HG03469 (cell line): ENCODE measurements at regions not wholly inside any gene's neighbourhood (a gene's known extent, or its start where the extent isn't known, plus 50 kb on each side); places are given as distances from the start of the nearest gene placed in this dataset.
"Not testable (repeated sequence)": the region's sequence is repeated elsewhere in the genome, so short reads cannot be mapped to it uniquely, and the experiment has no call there.

Source experiments
- ATAC-seq: cut with Tn5 transposase; IDR thresholded peaks from one replicate; pipeline ENCODE4 v1.9.1; 2021; ENCODE audit warnings: mild to moderate bottlenecking, moderate library complexity, moderate number of reproducible peaks; ENCODE audit not compliant: unreplicated experiment

DNA sequence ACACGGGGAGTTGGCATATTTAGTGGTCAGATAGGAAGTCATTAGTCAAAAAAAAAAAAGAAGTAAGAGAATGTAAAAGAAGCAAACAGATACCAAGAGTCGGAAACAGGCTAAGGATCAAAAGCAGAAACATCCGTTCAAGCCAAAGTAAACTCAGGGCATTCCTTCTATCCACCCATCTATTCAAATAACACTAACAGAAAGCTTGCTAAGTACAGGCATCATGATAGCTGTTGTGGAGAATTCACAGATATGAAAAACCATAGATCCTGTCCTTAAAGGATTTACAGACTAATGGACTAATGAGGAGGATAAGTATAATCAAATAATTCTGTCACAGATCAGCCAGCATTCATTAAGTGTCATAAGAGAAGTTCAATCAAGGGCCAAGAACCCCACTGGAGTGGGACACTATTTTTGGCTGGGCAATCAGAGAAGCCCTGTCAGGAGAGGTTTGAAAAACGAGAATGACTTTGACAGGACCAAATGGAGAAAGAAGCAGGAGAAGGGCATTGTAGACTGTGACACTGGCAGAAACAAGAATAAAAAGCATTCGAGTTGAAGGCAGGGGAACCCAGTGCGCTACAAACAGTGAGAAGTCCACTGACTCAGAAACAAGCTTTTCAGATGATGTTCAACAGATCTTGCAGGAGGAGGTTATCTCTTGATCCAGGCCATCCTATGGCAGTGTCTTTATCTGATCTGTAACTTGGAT is 154.2 kb upstream of the TSLP start:
- no peak for ATAC-seq

DNA sequence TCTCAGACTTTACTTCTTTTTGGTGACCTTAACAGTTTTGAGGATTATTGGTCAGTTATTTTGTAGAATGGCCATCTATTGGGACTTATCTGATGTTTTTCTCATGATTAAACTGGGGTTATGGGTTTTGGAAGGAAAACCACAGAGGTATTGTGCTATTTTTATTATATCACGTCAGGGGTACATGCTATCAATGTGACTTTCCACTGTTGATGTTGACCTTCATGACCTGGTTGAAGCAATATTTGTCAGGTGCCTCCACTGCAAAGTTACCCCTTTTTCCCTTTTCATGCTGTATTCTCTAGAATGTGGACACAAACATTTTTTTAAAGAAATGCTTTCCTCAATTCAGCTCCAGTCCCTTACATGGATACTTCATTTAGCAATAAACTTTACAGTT is 152.8 kb upstream of the TSLP start:
- no peak for ATAC-seq

DNA sequence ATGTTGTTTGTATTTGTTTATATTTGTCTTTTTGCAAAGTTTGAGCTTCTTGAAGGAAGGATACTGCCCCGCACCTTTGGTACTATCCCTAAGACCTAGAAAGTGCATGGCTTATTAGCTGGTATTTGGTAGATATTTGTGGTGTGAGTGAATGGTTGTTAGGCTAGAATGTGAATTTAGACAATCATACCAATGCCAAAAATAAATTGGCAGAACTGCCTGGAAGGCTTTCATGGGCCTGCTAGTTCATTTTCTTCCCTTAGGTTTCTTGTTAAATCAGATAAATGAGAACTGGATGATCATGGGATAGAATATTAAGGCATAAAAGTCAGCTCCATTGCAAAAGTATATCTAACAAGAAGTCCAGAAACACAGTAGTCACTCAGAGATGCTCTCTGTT is 147.5 kb upstream of the TSLP start:
- no peak for ATAC-seq

DNA sequence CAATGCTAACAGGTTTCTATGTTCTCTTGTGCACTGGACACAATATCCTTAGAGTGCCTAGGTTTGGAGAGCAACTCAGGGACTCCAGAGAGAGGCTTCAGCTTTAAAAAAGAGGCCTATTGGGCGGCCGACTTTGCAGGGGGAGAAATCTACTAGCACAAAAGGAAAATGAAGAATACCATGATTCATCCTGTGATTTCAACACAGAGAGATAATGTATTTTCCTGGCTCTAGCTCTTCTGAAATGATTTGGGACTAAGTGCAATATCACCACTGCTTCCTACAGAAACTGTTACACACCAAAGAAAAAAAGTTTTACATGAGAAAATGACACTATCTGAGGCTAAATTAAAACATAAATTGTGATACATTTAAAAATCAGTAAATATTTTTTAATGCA is 146.1 kb upstream of the TSLP start:
- ATAC-seq = no peak

GRCh38 chr5:110925916-110926315 is 145.6 kb upstream of the TSLP start:
- ATAC-seq = no peak

DNA sequence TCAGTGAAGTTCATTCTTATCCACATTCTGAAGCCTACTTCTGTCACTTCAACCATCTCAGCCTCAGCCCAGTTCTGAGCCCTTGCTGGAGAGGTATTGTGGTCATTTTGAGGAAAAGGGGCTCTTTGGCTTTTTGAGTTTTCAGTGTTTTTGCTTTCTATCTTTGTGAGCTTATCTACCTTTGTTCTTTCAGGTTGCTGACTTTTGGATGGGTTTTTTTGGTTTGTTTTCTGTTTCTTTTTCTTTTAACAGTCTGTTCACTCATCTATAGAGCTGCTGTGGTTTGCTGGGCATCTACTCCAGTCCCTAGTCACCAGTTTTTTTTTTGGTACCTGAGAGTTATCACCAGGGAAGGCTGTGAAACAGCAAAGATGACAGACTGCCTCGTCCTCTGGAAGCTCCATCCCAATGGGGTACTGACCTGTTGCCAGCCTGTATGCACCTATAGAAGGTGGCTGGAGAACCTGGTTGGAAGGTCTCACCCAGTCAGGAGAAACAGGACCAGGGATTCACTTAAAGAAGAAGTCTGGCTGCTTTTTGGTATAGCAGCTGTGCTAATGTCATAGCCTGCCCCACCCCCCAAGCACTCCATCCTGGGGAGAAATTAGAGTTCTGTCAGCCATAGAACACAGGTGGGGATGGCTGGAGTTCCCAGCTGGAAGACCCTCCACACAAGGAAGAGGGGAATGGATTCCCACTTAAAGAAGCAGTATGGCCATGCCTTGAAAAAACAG is 138.6 kb upstream of the TSLP start:
- ATAC-seq = peak; percentile 82

- ATAC-seq = no peak
Measured at GRCh38 chr5:110940136-110940535, 131.4 kb upstream of the TSLP start.

GRCh38 chr5:110945874-110946436 is 125.6 kb upstream of the TSLP start:
- no peak for ATAC-seq

DNA sequence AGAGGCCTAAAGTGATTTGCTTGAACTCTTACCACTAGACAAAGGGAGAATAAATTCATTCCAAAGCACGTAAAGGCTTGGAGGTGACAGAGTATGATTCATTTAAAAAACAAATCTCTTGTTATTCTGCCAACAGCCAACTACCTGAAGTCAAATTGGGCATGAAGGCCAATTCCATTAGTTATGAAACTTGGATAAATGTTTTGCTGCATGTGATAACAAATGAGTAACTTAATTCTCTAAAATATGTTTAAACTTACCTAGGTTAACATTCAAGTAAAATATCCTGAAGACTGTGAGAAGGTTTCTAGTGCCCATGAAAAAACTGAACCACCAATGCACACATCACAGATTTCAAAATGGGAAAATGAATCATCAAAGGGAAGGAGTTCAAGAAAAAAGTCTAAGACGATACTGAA is 120.1 kb upstream of the TSLP start:
- no peak for ATAC-seq

GRCh38 chr5:110956280-110956912 is 115.1 kb upstream of the TSLP start:
- ATAC-seq = no peak

DNA sequence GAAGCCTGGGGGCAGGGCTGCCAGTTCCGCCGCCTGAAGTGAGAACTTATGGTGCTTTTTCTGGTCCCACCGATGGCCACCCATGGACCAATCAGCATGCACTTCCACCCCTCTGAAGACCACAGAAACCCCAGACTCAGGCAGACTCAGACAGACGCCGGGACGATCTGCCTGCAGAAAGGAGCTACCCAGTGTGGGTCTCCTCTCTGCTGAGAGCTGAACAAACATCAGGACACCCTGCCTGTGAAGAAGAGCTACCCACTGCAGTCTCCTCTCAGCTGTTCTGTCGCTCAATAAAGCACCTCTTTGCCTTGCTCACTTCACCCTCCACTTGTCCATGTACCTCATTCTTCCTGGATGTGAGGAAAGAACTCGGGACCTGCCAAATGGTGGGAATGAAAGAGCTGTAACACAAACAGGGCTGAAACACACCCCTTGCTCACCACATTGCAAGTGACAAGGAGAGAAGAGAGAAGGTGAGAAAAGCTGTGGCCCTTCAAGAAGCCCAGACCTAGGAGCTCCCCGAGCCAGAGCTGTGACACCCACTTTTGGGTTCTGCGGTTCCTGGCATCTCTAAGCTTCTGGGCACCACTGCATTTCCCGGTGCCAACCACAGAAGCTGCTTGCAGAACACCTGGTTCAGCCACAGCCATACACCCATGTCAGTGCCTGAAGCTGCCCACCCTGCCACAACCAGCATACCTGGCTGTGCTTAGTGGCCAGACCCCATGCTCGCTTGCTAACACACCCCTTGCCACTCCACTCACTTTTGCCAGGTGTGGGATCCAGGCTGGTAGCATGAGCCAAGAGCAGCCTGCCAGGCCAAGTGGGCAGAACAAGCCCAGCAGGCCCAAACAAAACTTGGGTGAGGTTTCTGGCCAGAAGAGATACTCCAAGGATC is 114.3 kb upstream of the TSLP start:
- ATAC-seq = no peak

GRCh38 chr5:110957934-110958333 is 113.6 kb upstream of the TSLP start:
- ATAC-seq = no peak

DNA sequence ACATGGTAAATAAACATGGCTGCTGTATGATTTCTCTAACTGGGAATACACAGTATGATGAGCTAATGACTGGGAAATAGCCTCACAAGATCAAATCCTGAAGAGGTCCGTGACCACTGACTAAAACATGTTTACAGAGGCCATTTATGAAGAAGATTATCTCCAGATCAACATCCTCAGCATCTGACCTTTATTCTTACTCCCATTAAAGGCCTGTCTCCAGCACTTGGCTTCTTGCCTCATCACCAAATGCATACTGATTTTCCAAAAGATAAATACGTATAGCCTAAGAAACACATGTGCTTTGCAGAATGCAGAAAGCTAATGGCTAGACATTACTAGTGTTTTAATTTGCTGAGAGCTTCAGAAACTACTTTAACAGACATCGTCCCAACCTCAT is 108.0 kb upstream of the TSLP start:
- ATAC-seq = no peak

- ATAC-seq = no peak
Measured at GRCh38 chr5:110965773-110966581, 105.5 kb upstream of the TSLP start.

- no peak for ATAC-seq
Measured at GRCh38 chr5:110968246-110969005, 103.1 kb upstream of the TSLP start.

GRCh38 chr5:110969502-110969901 is 102.0 kb upstream of the TSLP start:
- ATAC-seq = no peak

- ATAC-seq = no peak
Measured at GRCh38 chr5:110973510-110973909, 98.0 kb upstream of the TSLP start.

- ATAC-seq = no peak
Measured at GRCh38 chr5:110977915-110978314, 93.6 kb upstream of the TSLP start.

DNA sequence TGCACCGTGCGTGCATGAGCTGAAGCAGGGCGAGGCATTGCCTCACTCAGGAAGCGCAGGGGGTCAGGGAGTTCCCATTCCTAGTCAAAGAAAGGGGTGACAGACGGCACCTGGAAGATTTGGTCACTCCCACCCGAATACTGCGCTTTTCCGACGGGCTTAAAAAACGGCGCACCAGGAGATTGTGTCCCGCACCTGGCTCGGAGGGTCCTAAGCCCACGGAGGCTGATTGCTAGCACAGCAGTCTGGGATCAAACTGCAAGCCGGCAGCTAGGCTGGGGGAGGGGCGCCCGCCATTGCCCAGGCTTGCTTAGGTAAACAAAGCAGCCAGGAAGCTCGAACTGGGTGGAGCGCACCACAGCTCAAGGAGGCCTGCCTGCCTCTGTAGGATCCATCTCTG is 85.6 kb upstream of the TSLP start:
- ATAC-seq = not testable (repeated sequence)
